Hepatocyte (in vitro differentiated cells): ENCODE measurements at regions not wholly inside any gene's neighbourhood (a gene's known extent, or its start where the extent isn't known, plus 50 kb on each side); places are given as distances from the start of the nearest gene placed in this dataset.

Experiments
- CTCF ChIP-seq: fragments of 200-600 bp; sonication (generic); IDR thresholded peaks from 2 replicates; pipeline ENCODE4 v1.5.1; 2016; ENCODE audit warnings: antibody characterized with exemption, mild to moderate bottlenecking; ENCODE audit not compliant: poor library complexity
- EZH2phosphoT487 ChIP-seq: fragments of 200-600 bp; sonication (generic); IDR thresholded peaks from one replicate; pipeline ENCODE4 v1.6.1; 2018; ENCODE audit warnings: antibody characterized with exemption, mild to moderate bottlenecking, low read depth, moderate library complexity; ENCODE audit not compliant: unreplicated experiment, severe bottlenecking

- TF ChIP-seq CTCF (no peak), EZH2phosphoT487 (no peak)
Observed at GRCh38 chr7:130850956-130851355, 116.9 kb upstream of the KLF14 start.
